ENCODE measurements at regions not wholly inside any gene's neighbourhood (a gene's known extent, or its start where the extent isn't known, plus 50 kb on each side); places are given as distances from the start of the nearest gene placed in this dataset.

DNA sequence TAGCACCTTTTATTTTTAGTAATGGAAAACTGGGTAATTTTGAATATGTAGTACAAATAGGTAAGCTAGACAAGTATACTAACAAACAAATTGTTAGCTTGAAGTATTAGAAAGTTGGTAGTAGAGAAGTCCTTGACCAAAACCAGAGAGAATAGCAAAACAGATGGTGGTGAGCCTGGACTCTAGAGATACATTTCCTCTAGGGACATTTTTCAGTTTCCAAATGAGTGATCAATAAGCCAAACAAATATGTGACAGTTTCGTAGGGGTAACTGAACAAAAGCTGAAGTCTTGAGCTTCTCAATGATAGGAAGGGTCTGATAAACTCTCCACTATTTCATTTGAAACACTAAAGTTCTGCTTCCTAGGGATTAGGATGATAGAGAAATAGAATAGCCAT is 692.0 kb upstream of the FAM98A start:
- no peak for DNase-seq (ENCODE audit: low spot score)
- Mint-ChIP-seq H3K27me3 (ENCODE audit: low read depth) (peaks cover 5% of the 10 kb centered on the region), H3K36me3 (ENCODE audit: low read depth) (no peaks in the 10 kb centered on the region), H3K27ac (ENCODE audit: unreplicated experiment) (no peak overlapping the region), H3K4me1 (ENCODE audit: low read depth) (no peaks in the 10 kb centered on the region), H3K9me3 (ENCODE audit: low read depth) (no peaks in the 10 kb centered on the region), H3K4me3 (ENCODE audit: unreplicated experiment) (no peak overlapping the region)
- TF ChIP-seq, protein P1, sequence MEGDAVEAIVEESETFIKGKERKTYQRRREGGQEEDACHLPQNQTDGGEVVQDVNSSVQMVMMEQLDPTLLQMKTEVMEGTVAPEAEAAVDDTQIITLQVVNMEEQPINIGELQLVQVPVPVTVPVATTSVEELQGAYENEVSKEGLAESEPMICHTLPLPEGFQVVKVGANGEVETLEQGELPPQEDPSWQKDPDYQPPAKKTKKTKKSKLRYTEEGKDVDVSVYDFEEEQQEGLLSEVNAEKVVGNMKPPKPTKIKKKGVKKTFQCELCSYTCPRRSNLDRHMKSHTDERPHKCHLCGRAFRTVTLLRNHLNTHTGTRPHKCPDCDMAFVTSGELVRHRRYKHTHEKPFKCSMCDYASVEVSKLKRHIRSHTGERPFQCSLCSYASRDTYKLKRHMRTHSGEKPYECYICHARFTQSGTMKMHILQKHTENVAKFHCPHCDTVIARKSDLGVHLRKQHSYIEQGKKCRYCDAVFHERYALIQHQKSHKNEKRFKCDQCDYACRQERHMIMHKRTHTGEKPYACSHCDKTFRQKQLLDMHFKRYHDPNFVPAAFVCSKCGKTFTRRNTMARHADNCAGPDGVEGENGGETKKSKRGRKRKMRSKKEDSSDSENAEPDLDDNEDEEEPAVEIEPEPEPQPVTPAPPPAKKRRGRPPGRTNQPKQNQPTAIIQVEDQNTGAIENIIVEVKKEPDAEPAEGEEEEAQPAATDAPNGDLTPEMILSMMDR (IDR thresholded peaks at IDR 0.05): no peak

DNA sequence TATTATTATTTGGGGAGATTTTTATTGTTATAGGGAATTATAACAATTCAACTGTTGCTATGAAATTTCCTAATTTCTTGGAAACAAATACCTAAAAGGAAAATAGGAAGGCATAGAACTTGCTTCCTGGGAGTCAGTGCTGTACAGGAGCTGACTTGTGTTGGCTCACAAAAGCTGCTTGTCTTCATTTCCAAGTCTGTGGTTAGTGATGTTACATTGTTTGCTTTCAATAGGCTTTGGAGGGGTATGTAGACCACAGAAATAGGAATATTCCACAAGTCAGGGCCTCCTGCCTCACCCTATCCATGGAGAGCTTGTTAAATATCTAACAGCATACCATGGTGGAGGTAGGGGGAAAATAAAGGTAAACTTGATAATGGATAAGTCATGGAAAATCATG is 688.9 kb upstream of the FAM98A start:
- Mint-ChIP-seq H3K36me3 (ENCODE audit: low read depth) (no peaks in the 10 kb centered on the region), H3K4me3 (ENCODE audit: unreplicated experiment) (no peak overlapping the region), H3K27ac (ENCODE audit: unreplicated experiment) (no peak overlapping the region), H3K9me3 (ENCODE audit: low read depth) (peaks cover 8% of the 10 kb centered on the region), H3K27me3 (ENCODE audit: low read depth) (peaks cover 4% of the 10 kb centered on the region), H3K4me1 (ENCODE audit: low read depth) (no peaks in the 10 kb centered on the region)
- TF ChIP-seq, protein P1 (IDR thresholded peaks at IDR 0.05): no peak
- no peak for DNase-seq (ENCODE audit: low spot score)

DNA sequence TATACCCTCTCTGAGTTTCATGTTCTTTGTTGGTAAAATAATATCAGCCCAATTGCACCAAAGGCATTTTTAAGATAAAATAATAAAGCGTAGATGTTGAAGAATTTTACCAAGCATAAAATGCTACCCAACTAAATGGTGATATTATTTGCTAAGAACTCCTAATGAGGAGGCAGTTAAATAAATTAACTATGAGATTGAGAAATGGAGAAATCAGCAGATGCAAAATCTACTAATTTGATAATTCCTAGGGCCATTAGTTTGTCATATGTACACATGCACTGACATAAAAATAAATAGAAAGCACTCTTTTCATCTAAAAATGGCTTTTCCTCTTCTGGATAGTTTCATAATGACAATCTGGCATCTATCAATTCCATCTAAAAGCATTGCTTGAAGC is 681.5 kb upstream of the FAM98A start:
- no peak overlapping the region for H3K27ac Mint-ChIP-seq (ENCODE audit: unreplicated experiment)
- no peaks in the 10 kb centered on the region for H3K27me3 Mint-ChIP-seq (ENCODE audit: low read depth)
- H3K4me3 Mint-ChIP-seq (ENCODE audit: unreplicated experiment): no peak overlapping the region
- H3K4me1 Mint-ChIP-seq (ENCODE audit: low read depth): no peaks in the 10 kb centered on the region
- H3K9me3 Mint-ChIP-seq (ENCODE audit: low read depth): peaks cover 17% of the 10 kb centered on the region
- TF ChIP-seq, protein P1 (IDR thresholded peaks at IDR 0.05): no peak
- H3K36me3 Mint-ChIP-seq (ENCODE audit: low read depth): no peaks in the 10 kb centered on the region
- no peak for DNase-seq (ENCODE audit: low spot score)

DNA sequence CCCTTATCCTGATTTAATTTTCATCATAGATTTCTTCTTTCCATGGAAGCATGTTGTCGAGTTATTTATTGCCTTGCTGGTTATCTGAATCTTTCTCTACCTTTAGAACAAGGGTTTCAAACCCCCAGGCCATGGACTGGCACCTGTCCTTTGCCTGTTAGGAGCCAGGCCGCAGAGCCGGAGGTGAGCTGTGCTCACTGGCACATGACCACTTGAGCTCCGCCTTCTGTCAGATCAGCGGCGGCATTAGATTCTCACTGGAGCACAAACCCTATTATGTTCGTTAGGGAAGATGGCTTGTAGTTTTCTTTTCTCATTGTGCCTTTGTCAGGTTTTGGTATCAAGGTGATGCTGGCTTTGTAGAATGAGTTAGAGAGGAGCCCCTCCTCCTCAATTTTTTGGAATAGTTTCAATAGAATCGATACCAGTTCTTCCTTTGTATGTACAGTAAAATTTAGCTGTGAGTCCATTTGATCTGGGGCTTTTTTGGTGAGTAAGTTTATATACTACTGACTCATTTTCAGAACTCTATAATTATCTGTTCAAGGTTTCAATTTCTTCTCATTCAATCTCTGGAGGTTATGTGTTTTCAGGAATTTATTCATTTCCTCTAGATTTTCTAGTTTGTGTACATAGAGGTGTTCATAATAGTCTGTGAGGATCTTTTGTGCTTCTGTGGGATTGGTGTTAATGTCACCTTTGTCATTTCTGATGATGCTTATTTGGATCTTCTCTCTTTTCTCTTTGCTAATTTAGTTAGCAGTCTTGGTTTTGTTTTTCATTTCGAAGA is 668.0 kb upstream of the FAM98A start:
- Mint-ChIP-seq H3K4me1 (ENCODE audit: low read depth) (no peaks in the 10 kb centered on the region), H3K9me3 (ENCODE audit: low read depth) (peaks cover 21% of the 10 kb centered on the region), H3K27me3 (ENCODE audit: low read depth) (peaks cover 8% of the 10 kb centered on the region), H3K27ac (ENCODE audit: unreplicated experiment) (no peak overlapping the region), H3K4me3 (ENCODE audit: unreplicated experiment) (no peak overlapping the region), H3K36me3 (ENCODE audit: low read depth) (no peaks in the 10 kb centered on the region)
- no peak for DNase-seq (ENCODE audit: low spot score)
- TF ChIP-seq, protein P1 (IDR thresholded peaks at IDR 0.05): no peak

DNA sequence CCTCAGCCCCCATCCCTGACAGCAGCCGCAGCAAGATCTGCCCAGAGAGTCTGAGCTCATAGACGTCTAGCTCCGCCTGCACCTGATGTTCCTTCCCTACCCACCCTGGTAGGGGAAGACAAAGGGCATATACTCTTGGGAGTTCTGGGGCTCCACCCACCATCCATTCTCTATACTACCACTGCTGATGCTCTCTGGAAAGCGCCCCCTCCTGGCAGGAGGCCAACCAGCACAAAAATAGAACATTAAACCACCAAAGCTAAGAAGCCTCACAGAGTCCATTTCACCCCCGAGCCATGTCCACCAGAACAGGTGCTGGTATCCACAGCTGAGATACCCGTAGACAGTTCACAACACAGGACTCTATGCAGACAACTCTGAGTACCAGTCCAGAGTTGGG is 662.6 kb upstream of the FAM98A start:
- Mint-ChIP-seq H3K27me3 (ENCODE audit: low read depth) (peaks cover 5% of the 10 kb centered on the region), H3K9me3 (ENCODE audit: low read depth) (peaks cover 8% of the 10 kb centered on the region), H3K4me3 (ENCODE audit: unreplicated experiment) (no peak overlapping the region), H3K36me3 (ENCODE audit: low read depth) (no peaks in the 10 kb centered on the region), H3K27ac (ENCODE audit: unreplicated experiment) (no peak overlapping the region), H3K4me1 (ENCODE audit: low read depth) (no peaks in the 10 kb centered on the region)
- DNase-seq (ENCODE audit: low spot score): no peak
- TF ChIP-seq, protein P1 (IDR thresholded peaks at IDR 0.05): no peak
